ENCODE measurements at regions not wholly inside any gene's neighbourhood (a gene's known extent, or its start where the extent isn't known, plus 50 kb on each side); places are given as distances from the start of the nearest gene placed in this dataset.

- Histone ChIP-seq H3K9me3 (ENCODE audit: control insufficient read depth, insufficient read depth, low read length) (no peaks in the 10 kb centered on the region), H3K36me3 (ENCODE audit: control insufficient read depth, low read length) (no peaks in the 10 kb centered on the region), H3K79me2 (ENCODE audit: control insufficient read depth, low read length) (no peaks in the 10 kb centered on the region), H3F3A (ENCODE audit: control insufficient read depth, insufficient read depth) (no peaks in the 10 kb centered on the region), H3K4me1 (ENCODE audit: control insufficient read depth, low read length) (no peaks in the 10 kb centered on the region), H3K9me2 (replicated peaks; ENCODE audit: control insufficient read depth, low read length) (no peaks in the 10 kb centered on the region), H3K4me2 (ENCODE audit: low read length) (no peak overlapping the region), H4K20me1 (ENCODE audit: control insufficient read depth, insufficient read depth, low read depth, low read length) (no peaks in the 10 kb centered on the region), H3K4me3 (ENCODE audit: low read length) (no peak overlapping the region), H3K27ac (ENCODE audit: low read depth, low read length) (no peak overlapping the region), H3K27me3 (ENCODE audit: control insufficient read depth, low read length) (peaks cover 4% of the 10 kb centered on the region; the same call in 1 of the 2 replicates)
- no peak for TF ChIP-seq EZH2phosphoT487 (IDR thresholded peaks at IDR 0.05; ENCODE audit: borderline replicate concordance, low read length)
- TF ChIP-seq CTCF (IDR thresholded peaks at IDR 0.05; ENCODE audit: low read depth, low read length, poor library complexity, severe bottlenecking) = no peak
Measured at GRCh38 chr5:101673120-101673519, 623.0 kb downstream of the SLCO4C1 start.

- H3K79me2 ChIP-seq (ENCODE audit: control insufficient read depth, low read length) = no peaks in the 10 kb centered on the region
- H3K27ac ChIP-seq (ENCODE audit: low read depth, low read length) = no peak overlapping the region
- TF ChIP-seq EZH2phosphoT487 (IDR thresholded peaks at IDR 0.05; ENCODE audit: borderline replicate concordance, low read length) (no peak), CTCF (IDR thresholded peaks at IDR 0.05; ENCODE audit: low read depth, low read length, poor library complexity, severe bottlenecking) (no peak)
- H3K27me3 ChIP-seq (ENCODE audit: control insufficient read depth, low read length) = no peaks in the 10 kb centered on the region
- H3K4me2 ChIP-seq (ENCODE audit: low read length) = no peak overlapping the region
- H3K9me3 ChIP-seq (ENCODE audit: control insufficient read depth, insufficient read depth, low read length) = no peaks in the 10 kb centered on the region
- H3F3A ChIP-seq (ENCODE audit: control insufficient read depth, insufficient read depth) = no peaks in the 10 kb centered on the region
- no peaks in the 10 kb centered on the region for H3K4me1 ChIP-seq (ENCODE audit: control insufficient read depth, low read length)
- H3K36me3 ChIP-seq (ENCODE audit: control insufficient read depth, low read length) = no peaks in the 10 kb centered on the region
- no peaks in the 10 kb centered on the region for H4K20me1 ChIP-seq (ENCODE audit: control insufficient read depth, insufficient read depth, low read depth, low read length)
- no peaks in the 10 kb centered on the region for H3K9me2 ChIP-seq (replicated peaks; ENCODE audit: control insufficient read depth, low read length)
- H3K4me3 ChIP-seq (ENCODE audit: low read length) = no peak overlapping the region
Measured at GRCh38 chr5:101664071-101664791, 631.9 kb downstream of the SLCO4C1 start.

- Histone ChIP-seq H3K4me1 (ENCODE audit: control insufficient read depth, low read length) (no peaks in the 10 kb centered on the region), H3K4me3 (ENCODE audit: low read length) (no peak overlapping the region), H4K20me1 (ENCODE audit: control insufficient read depth, insufficient read depth, low read depth, low read length) (no peaks in the 10 kb centered on the region), H3F3A (ENCODE audit: control insufficient read depth, insufficient read depth) (no peaks in the 10 kb centered on the region), H3K27me3 (ENCODE audit: control insufficient read depth, low read length) (no peaks in the 10 kb centered on the region), H3K9me3 (ENCODE audit: control insufficient read depth, insufficient read depth, low read length) (no peaks in the 10 kb centered on the region), H3K27ac (ENCODE audit: low read depth, low read length) (no peak overlapping the region), H3K4me2 (ENCODE audit: low read length) (no peak overlapping the region), H3K9me2 (replicated peaks; ENCODE audit: control insufficient read depth, low read length) (no peaks in the 10 kb centered on the region), H3K36me3 (ENCODE audit: control insufficient read depth, low read length) (no peaks in the 10 kb centered on the region), H3K79me2 (ENCODE audit: control insufficient read depth, low read length) (no peaks in the 10 kb centered on the region)
- no peak for TF ChIP-seq EZH2phosphoT487 (IDR thresholded peaks at IDR 0.05; ENCODE audit: borderline replicate concordance, low read length)
- no peak for TF ChIP-seq CTCF (IDR thresholded peaks at IDR 0.05; ENCODE audit: low read depth, low read length, poor library complexity, severe bottlenecking)
Measured at GRCh38 chr5:101663543-101663942, 632.5 kb downstream of the SLCO4C1 start.

All from DOHH2 (cell line).